HEK293T (cell line): ENCODE measurements at regions not wholly inside any gene's neighbourhood (a gene's known extent, or its start where the extent isn't known, plus 50 kb on each side); places are given as distances from the start of the nearest gene placed in this dataset.

Experiments
- CTCF ChIA-PET: fragments of 350-600 bp; formaldehyde crosslinking; extraction: SDS; loops from one replicate; lab custom pipeline; 2021; ENCODE audit warnings: antibody characterized with exemption, inconsistent platforms; lab: Yijun Ruan, JAX
- POLR2A ChIA-PET: fragments of 350-600 bp; formaldehyde crosslinking; extraction: SDS; loops from one replicate; lab custom pipeline; 2020; ENCODE audit warnings: antibody characterized with exemption, inconsistent platforms; lab: Yijun Ruan, JAX
- DNase-seq: peaks from one replicate; pipeline ENCODE4 v3.0.0; 2012; ENCODE audit warnings: mixed read lengths; ENCODE audit errors: extremely low spot score
- ARNT ChIP-seq: fragments of 450-650 bp; IDR thresholded peaks from 2 replicates; pipeline ENCODE4 v1.6.1; 2017; ENCODE audit warnings: mild to moderate bottlenecking
- BHLHE40 ChIP-seq: fragments of 450-650 bp; IDR thresholded peaks from 2 replicates; pipeline ENCODE4 v1.6.1; 2016; ENCODE audit warnings: mild to moderate bottlenecking, moderate library complexity, borderline replicate concordance
- CTBP1 ChIP-seq: fragments of 450-650 bp; IDR thresholded peaks from 2 replicates; pipeline ENCODE4 v1.6.1; 2016; ENCODE audit warnings: borderline replicate concordance
- ELF4 ChIP-seq: fragments of 450-650 bp; IDR thresholded peaks from 2 replicates; pipeline ENCODE4 v1.6.1; 2017; ENCODE audit warnings: antibody characterized with exemption
- FOXA1 ChIP-seq: fragments of 450-650 bp; IDR thresholded peaks from 2 replicates; pipeline ENCODE4 v1.6.1; 2016; ENCODE audit warnings: mild to moderate bottlenecking
- FOXK2 ChIP-seq: fragments of 450-650 bp; IDR thresholded peaks from 2 replicates; pipeline ENCODE4 v1.6.1; 2016; ENCODE audit warnings: mild to moderate bottlenecking
- FOXM1 ChIP-seq: fragments of 450-650 bp; IDR thresholded peaks from 2 replicates; pipeline ENCODE4 v1.6.1; 2017; ENCODE audit warnings: mild to moderate bottlenecking, borderline replicate concordance
- HDGF ChIP-seq: fragments of 450-650 bp; IDR thresholded peaks from 2 replicates; pipeline ENCODE4 v1.6.1; 2017; ENCODE audit warnings: antibody characterized with exemption, borderline replicate concordance
- L3MBTL2 ChIP-seq: fragments of 450-650 bp; conservative IDR thresholded peaks from 2 replicates; pipeline ENCODE4 v1.6.1; 2016; ENCODE audit warnings: mild to moderate bottlenecking
- LEF1 ChIP-seq: fragments of 450-650 bp; IDR thresholded peaks from 2 replicates; pipeline ENCODE4 v1.6.1; 2017; ENCODE audit warnings: mild to moderate bottlenecking, borderline replicate concordance
- NFRKB ChIP-seq: fragments of 450-650 bp; IDR thresholded peaks from 2 replicates; pipeline ENCODE4 v1.6.1; 2016; ENCODE audit warnings: mild to moderate bottlenecking, moderate library complexity
- PKNOX1 ChIP-seq: fragments of 450-650 bp; IDR thresholded peaks from 2 replicates; pipeline ENCODE4 v1.6.1; 2016
- SP1 ChIP-seq: fragments of 450-650 bp; IDR thresholded peaks from 2 replicates; pipeline ENCODE4 v1.6.1; 2017
- SUZ12 ChIP-seq: fragments of 450-650 bp; IDR thresholded peaks from 2 replicates; pipeline ENCODE4 v1.6.1; 2016; ENCODE audit warnings: mild to moderate bottlenecking
- TARDBP ChIP-seq: fragments of 450-650 bp; IDR thresholded peaks from 2 replicates; pipeline ENCODE4 v1.6.1; 2016
- ZNF384 ChIP-seq: fragments of 450-650 bp; IDR thresholded peaks from 2 replicates; pipeline ENCODE4 v1.6.1; 2016

GRCh38 chr12:25755136-25755970 is 202.3 kb upstream of the LMNTD1 start:
- CTCF ChIA-PET: interaction anchor here (1.1 kb wide), 1 partner anchor 12 kb away, joined by 7 read pairs; no protein-coding TSS in a partner anchor
- no peak for DNase-seq
- TF ChIP-seq ELF4 (no peak), SP1 (no peak), BHLHE40 (no peak), FOXM1 (no peak), TARDBP (no peak), FOXK2 (no peak), LEF1 (no peak), ZNF384 (no peak), NFRKB (no peak)
- POLR2A ChIA-PET: no interaction called here

GRCh38 chr12:25755971-25756260 is 202.6 kb upstream of the RASSF8 start:
- DNase-seq: no peak
- ChIA-PET CTCF (interaction anchor here (0.6 to 1.1 kb wide), 2 partner anchors 12 to 21 kb away, joined by 3 to 7 read pairs; no protein-coding TSS in a partner anchor), POLR2A (no interaction called here)
- no peak for TF ChIP-seq FOXM1
- TF ChIP-seq CTBP1: no peak
- TF ChIP-seq L3MBTL2: no peak
- TF ChIP-seq FOXA1: no peak
- no peak for TF ChIP-seq PKNOX1
- no peak for TF ChIP-seq HDGF
- no peak for TF ChIP-seq ELF4
- no peak for TF ChIP-seq SUZ12
- TF ChIP-seq TARDBP: no peak
- no peak for TF ChIP-seq FOXK2

- DNase-seq: no peak
- CTCF ChIA-PET: no interaction called here
- TF ChIP-seq ZNF384 (no peak), SUZ12 (no peak), PKNOX1 (no peak), FOXK2 (no peak), NFRKB (no peak), CTBP1 (no peak), BHLHE40 (no peak)
- POLR2A ChIA-PET: no interaction called here
Measured at GRCh38 chr12:25757037-25757665, 201.3 kb upstream of the RASSF8 start.

GRCh38 chr12:25759752-25760151 is 198.7 kb upstream of the RASSF8 start:
- CTCF ChIA-PET: no interaction called here
- no peak for DNase-seq
- TF ChIP-seq ARNT (no peak), NFRKB (no peak), BHLHE40 (no peak), ELF4 (no peak), SUZ12 (no peak), CTBP1 (no peak), PKNOX1 (no peak), FOXA1 (no peak), HDGF (no peak), ZNF384 (no peak), SP1 (no peak), FOXK2 (no peak)

GRCh38 chr12:25761356-25761755 is 197.1 kb upstream of the RASSF8 start:
- ChIA-PET POLR2A (no interaction called here), CTCF (no interaction called here)
- no peak for TF ChIP-seq FOXM1
- TF ChIP-seq HDGF: no peak
- TF ChIP-seq FOXA1: no peak
- TF ChIP-seq NFRKB: no peak
- TF ChIP-seq SP1: no peak
- TF ChIP-seq PKNOX1: no peak
- no peak for TF ChIP-seq SUZ12
- no peak for TF ChIP-seq FOXK2
- TF ChIP-seq ELF4: no peak
- TF ChIP-seq CTBP1: no peak
- TF ChIP-seq TARDBP: no peak
- no peak for TF ChIP-seq BHLHE40
- no peak for TF ChIP-seq LEF1
- TF ChIP-seq ARNT: no peak
- no peak for TF ChIP-seq L3MBTL2
- no peak for TF ChIP-seq ZNF384
- no peak for DNase-seq

More at GRCh38 chr12:25759752-25760151, 198.7 kb upstream of the RASSF8 start:
- POLR2A ChIA-PET: no interaction called here

GRCh38 chr12:25764409-25764808 is 194.1 kb upstream of the RASSF8 start:
- DNase-seq: no peak
- TF ChIP-seq ARNT (no peak), L3MBTL2 (no peak), CTBP1 (no peak), SUZ12 (no peak)
- ChIA-PET CTCF (no interaction called here), POLR2A (no interaction called here)
